Cardiac muscle cell (in vitro differentiated cells and primary cell): ENCODE measurements at regions not wholly inside any gene's neighbourhood (a gene's known extent, or its start where the extent isn't known, plus 50 kb on each side); places are given as distances from the start of the nearest gene placed in this dataset.

ENCODE experiments used
- DNase-seq, 2 donors: peaks; one replicate each; pipeline versions ENCODE4 v3.0.0 to v3.0.0-alpha.2; 2010 to 2017; ENCODE audit warnings: low read depth in 1 of 2, low spot score in 1 of 2
- H3K27ac ChIP-seq: fragments of 200-600 bp; sonication (generic); 2 replicates; pipeline ENCODE4 v1.5.1; 2016
- H3K27me3 ChIP-seq: fragments of 200-600 bp; sonication (generic); 2 replicates; pipeline ENCODE4 v1.6.0; 2016; ENCODE audit warnings: control low read depth
- H3K36me3 ChIP-seq: fragments of 200-600 bp; sonication (generic); 2 replicates; pipeline ENCODE4 v1.5.1; 2016; ENCODE audit warnings: control low read depth
- H3K4me1 ChIP-seq: fragments of 200-600 bp; sonication (generic); 2 replicates; pipeline ENCODE4 v1.8.1; 2017; ENCODE audit warnings: low read depth, mild to moderate bottlenecking, mixed run types
- H3K4me3 ChIP-seq: fragments of 200-600 bp; sonication (generic); 2 replicates; pipeline ENCODE4 v1.5.1; 2016; ENCODE audit warnings: mild to moderate bottlenecking
- H3K9me3 ChIP-seq: fragments of 200-600 bp; sonication (generic); 2 replicates; pipeline ENCODE4 v1.5.1; 2017; ENCODE audit warnings: low read depth, mild to moderate bottlenecking, control low read depth
- TF ChIP-seq, protein P1 (sequence below): IDR thresholded peaks from 2 replicates; pipeline ENCODE4 v1.5.1; 2012; ENCODE audit warnings: low read depth, mild to moderate bottlenecking, low read length

- DNase-seq = no peak
- Histone ChIP-seq H3K27me3 (no peaks in the 10 kb centered on the region), H3K9me3 (no peaks in the 10 kb centered on the region), H3K4me3 (no peak overlapping the region), H3K4me1 (peaks cover 11% of the 10 kb centered on the region), H3K36me3 (no peaks in the 10 kb centered on the region), H3K27ac (no peak overlapping the region)
- TF ChIP-seq, protein P1, sequence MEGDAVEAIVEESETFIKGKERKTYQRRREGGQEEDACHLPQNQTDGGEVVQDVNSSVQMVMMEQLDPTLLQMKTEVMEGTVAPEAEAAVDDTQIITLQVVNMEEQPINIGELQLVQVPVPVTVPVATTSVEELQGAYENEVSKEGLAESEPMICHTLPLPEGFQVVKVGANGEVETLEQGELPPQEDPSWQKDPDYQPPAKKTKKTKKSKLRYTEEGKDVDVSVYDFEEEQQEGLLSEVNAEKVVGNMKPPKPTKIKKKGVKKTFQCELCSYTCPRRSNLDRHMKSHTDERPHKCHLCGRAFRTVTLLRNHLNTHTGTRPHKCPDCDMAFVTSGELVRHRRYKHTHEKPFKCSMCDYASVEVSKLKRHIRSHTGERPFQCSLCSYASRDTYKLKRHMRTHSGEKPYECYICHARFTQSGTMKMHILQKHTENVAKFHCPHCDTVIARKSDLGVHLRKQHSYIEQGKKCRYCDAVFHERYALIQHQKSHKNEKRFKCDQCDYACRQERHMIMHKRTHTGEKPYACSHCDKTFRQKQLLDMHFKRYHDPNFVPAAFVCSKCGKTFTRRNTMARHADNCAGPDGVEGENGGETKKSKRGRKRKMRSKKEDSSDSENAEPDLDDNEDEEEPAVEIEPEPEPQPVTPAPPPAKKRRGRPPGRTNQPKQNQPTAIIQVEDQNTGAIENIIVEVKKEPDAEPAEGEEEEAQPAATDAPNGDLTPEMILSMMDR = no peak
Measured at GRCh38 chr14:66135831-66136230, 350.3 kb upstream of the CCDC196 start.

- Histone ChIP-seq H3K36me3 (no peaks in the 10 kb centered on the region), H3K27ac (no peak overlapping the region), H3K4me1 (peaks cover 11% of the 10 kb centered on the region), H3K27me3 (no peaks in the 10 kb centered on the region), H3K9me3 (no peaks in the 10 kb centered on the region), H3K4me3 (no peak overlapping the region)
- TF ChIP-seq, protein P1 = no peak
- DNase-seq = no peak
Measured at GRCh38 chr14:66137081-66137480, 349.1 kb upstream of the CCDC196 start.

DNA sequence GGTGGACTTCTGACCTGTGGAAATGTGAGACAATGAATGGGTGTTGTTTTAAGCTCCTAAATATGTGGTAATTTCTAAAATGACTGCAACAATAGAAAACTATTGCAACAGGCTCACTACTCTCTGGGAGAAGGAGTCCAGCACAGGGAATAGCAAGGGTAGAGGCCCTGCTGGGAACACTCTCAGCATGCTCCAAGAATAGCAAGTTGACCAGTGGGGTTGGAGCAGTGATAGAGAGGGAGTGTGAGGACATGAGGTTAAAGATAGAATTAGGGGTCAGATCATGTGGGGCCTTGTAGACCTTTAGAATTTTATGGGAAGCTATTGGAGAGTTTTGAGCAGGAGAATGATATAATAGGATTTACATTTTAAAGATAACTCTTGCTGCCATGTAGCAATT, 346.7 kb upstream of the CCDC196 start:
- no peaks in the 10 kb centered on the region for H3K9me3 ChIP-seq
- H3K4me1 ChIP-seq = peaks cover 11% of the 10 kb centered on the region
- no peak overlapping the region for H3K27ac ChIP-seq
- H3K4me3 ChIP-seq = no peak overlapping the region
- H3K36me3 ChIP-seq = no peaks in the 10 kb centered on the region
- no peaks in the 10 kb centered on the region for H3K27me3 ChIP-seq
- TF ChIP-seq, protein P1 = no peak
- DNase-seq = peak in 1 of 2 donors; percentile 37

DNA sequence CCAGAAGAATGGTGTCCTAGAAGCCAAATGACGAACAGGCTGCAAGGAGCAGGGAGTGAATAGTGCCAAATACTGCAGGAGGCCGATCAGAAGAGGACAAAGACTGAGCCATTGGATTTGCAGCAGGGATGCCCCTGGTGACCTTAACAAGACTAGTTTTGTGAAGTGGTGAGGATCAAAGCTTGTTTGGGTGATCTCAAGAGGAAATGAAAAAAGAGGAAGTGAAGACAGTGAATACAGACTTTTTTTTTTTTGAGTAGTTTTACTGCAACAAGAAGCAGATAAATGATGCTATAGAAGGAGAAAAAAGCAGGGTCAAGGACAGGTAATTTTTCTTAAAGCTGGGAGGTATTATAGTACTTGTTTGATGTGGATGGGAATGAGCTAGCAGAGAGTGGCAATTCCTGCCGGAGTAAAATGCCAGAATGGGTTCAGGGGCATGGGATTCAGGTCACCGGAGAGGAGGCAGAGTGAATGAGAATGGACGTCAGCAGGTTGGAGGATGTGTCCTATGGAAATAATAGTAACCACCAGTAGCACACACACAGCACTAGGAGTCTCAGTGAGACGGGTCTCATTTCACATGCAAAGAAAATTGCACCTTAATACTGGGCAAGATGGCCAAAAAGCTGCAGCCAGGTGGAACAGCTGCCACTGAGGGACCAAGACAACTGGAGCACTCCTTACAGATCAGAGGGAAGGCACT, 345.8 kb upstream of the CCDC196 start:
- Histone ChIP-seq H3K27ac (no peak overlapping the region), H3K9me3 (no peaks in the 10 kb centered on the region), H3K36me3 (no peaks in the 10 kb centered on the region), H3K27me3 (no peaks in the 10 kb centered on the region), H3K4me3 (no peak overlapping the region), H3K4me1 (peaks cover 11% of the 10 kb centered on the region)
- TF ChIP-seq, protein P1 = no peak
- DNase-seq = no peak

DNA sequence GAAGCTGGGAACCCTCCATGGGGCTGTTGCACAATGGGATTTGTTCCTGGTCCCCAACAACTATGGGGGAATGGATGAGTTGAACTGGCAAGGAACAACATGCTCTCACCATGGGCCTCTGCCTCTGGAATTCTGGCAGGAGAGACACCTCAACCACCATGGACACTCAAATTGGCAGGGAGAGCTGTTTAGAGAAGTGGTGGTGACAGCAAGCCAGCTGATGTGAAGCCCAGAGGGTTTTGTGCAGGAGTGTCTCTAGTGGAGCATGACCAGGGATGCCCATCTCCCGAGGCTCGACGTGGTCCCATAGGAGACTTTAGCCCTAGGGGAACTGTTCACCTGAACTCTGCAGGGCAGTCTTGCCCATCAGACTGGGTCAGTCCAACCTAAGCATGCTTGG, 345.2 kb upstream of the CCDC196 start:
- H3K9me3 ChIP-seq = no peaks in the 10 kb centered on the region
- no peak overlapping the region for H3K4me3 ChIP-seq
- TF ChIP-seq, protein P1 = no peak
- H3K36me3 ChIP-seq = no peaks in the 10 kb centered on the region
- DNase-seq = no peak
- peaks cover 11% of the 10 kb centered on the region for H3K4me1 ChIP-seq
- no peak overlapping the region for H3K27ac ChIP-seq
- no peaks in the 10 kb centered on the region for H3K27me3 ChIP-seq

DNA sequence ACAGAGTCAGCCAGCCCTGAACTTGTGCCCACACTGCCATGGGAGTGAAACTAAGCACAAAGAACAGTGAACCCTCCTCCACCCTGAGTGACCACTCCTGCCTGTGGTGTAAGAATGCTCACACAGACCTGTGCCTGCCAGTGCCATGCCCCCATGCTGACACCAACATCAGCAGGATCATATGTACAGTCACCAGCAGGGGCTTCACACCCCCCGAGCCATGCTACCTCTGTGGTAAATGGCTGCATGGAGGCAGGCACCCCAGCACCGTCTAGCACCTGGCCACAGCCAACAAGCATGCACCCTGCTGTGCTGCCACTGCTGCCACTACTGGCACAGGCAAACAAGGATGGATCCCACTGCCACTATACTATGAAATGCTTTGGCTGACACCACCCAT, 344.4 kb upstream of the CCDC196 start:
- H3K4me3 ChIP-seq = no peak overlapping the region
- TF ChIP-seq, protein P1 = no peak
- DNase-seq = no peak
- H3K27me3 ChIP-seq = no peaks in the 10 kb centered on the region
- no peaks in the 10 kb centered on the region for H3K9me3 ChIP-seq
- no peak overlapping the region for H3K27ac ChIP-seq
- H3K4me1 ChIP-seq = peaks cover 11% of the 10 kb centered on the region
- no peaks in the 10 kb centered on the region for H3K36me3 ChIP-seq
